ENCODE measurements at regions not wholly inside any gene's neighbourhood (a gene's known extent, or its start where the extent isn't known, plus 50 kb on each side); places are given as distances from the start of the nearest gene placed in this dataset.

GRCh38 chr3:162354356-162354755 is 857.7 kb downstream of the OTOL1 start (continued):
- no peak for TF ChIP-seq ZBTB4 (CRISPR knock-in tag; IDR thresholded peaks at IDR 0.05)
- TF ChIP-seq KLF5 (IDR thresholded peaks at IDR 0.05; ENCODE audit: partially characterized antibody): no peak
- TF ChIP-seq MYB (IDR thresholded peaks at IDR 0.05; ENCODE audit: borderline replicate concordance, low read depth, low read length): no peak
- TF ChIP-seq, protein P1, sequence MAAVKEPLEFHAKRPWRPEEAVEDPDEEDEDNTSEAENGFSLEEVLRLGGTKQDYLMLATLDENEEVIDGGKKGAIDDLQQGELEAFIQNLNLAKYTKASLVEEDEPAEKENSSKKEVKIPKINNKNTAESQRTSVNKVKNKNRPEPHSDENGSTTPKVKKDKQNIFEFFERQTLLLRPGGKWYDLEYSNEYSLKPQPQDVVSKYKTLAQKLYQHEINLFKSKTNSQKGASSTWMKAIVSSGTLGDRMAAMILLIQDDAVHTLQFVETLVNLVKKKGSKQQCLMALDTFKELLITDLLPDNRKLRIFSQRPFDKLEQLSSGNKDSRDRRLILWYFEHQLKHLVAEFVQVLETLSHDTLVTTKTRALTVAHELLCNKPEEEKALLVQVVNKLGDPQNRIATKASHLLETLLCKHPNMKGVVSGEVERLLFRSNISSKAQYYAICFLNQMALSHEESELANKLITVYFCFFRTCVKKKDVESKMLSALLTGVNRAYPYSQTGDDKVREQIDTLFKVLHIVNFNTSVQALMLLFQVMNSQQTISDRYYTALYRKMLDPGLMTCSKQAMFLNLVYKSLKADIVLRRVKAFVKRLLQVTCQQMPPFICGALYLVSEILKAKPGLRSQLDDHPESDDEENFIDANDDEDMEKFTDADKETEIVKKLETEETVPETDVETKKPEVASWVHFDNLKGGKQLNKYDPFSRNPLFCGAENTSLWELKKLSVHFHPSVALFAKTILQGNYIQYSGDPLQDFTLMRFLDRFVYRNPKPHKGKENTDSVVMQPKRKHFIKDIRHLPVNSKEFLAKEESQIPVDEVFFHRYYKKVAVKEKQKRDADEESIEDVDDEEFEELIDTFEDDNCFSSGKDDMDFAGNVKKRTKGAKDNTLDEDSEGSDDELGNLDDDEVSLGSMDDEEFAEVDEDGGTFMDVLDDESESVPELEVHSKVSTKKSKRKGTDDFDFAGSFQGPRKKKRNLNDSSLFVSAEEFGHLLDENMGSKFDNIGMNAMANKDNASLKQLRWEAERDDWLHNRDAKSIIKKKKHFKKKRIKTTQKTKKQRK (IDR thresholded peaks at IDR 0.05; ENCODE audit: low read depth, low read length): no peak
- no peak for TF ChIP-seq POLR2AphosphoS2 (IDR thresholded peaks at IDR 0.05; ENCODE audit: low read depth, low read length)
- TF ChIP-seq SMARCA5 (IDR thresholded peaks at IDR 0.05): no peak
- TF ChIP-seq MYC (IDR thresholded peaks at IDR 0.05; ENCODE audit: insufficient read depth, insufficient read length, insufficient replicate concordance, low read length, severe bottlenecking): no peak
- no peak for TF ChIP-seq RBBP5 (conservative IDR thresholded peaks at IDR 0.05)
